K562 (cell line): ENCODE measurements at regions not wholly inside any gene's neighbourhood (a gene's known extent, or its start where the extent isn't known, plus 50 kb on each side); places are given as distances from the start of the nearest gene placed in this dataset.

Experiments used
- ARID4B ChIP-seq: sonication (generic); formaldehyde crosslinking; IDR thresholded peaks from 2 replicates; pipeline ENCODE4 v1.8.0; 2022; ENCODE audit warnings: mild to moderate bottlenecking, missing genetic modification reagents
- KLF6 ChIP-seq: fragments of 250-450 bp; sonication (Bioruptor Pico); IDR thresholded peaks from 2 replicates; pipeline ENCODE4 v1.4.0; 2020; ENCODE audit warnings: mild to moderate bottlenecking, moderate library complexity, borderline replicate concordance
- MTA3 ChIP-seq: fragments of 450-650 bp; formaldehyde crosslinking; IDR thresholded peaks from 2 replicates; pipeline ENCODE4 v1.6.1; 2017; ENCODE audit warnings: mild to moderate bottlenecking, borderline replicate concordance
- NONO ChIP-seq, 2 experiments: fragments of 200-400 bp in 1 of 2; fragments of 450-650 bp in 1 of 2; formaldehyde crosslinking in 1 of 2; IDR thresholded peaks; 2 replicates each; pipeline ENCODE4 v1.6.1; 2017; ENCODE audit warnings: low read depth in 2 of 2, mild to moderate bottlenecking in 2 of 2, moderate library complexity in 2 of 2, low read length in 1 of 2
- NR1H2 ChIP-seq: sonication (generic); formaldehyde crosslinking; IDR thresholded peaks from 2 replicates; pipeline ENCODE4 v1.4.0; 2020; ENCODE audit warnings: mild to moderate bottlenecking, missing genetic modification reagents
- SIN3A ChIP-seq, 2 experiments: fragments of 150-350 bp in 1 of 2; IDR thresholded peaks; 2 replicates each; pipeline ENCODE4 v1.6.1; 2011 to 2016; ENCODE audit warnings: borderline replicate concordance in 2 of 2, low read depth in 2 of 2, low read length in 2 of 2, mild to moderate bottlenecking in 2 of 2, moderate library complexity in 2 of 2; ENCODE audit not compliant: control insufficient read depth in 1 of 2
- SMAD1 ChIP-seq: fragments of 150-350 bp; IDR thresholded peaks from 2 replicates; pipeline ENCODE4 v1.6.1; 2014; ENCODE audit warnings: low read length, low read depth; ENCODE audit not compliant: partially characterized antibody
- TF ChIP-seq, protein P1 (sequence below): sonication (generic); formaldehyde crosslinking; IDR thresholded peaks from 2 replicates; pipeline ENCODE4 v1.8.1; 2023; ENCODE audit warnings: mild to moderate bottlenecking, missing genetic modification reagents
- TF ChIP-seq, protein P2 (sequence below): fragments of 450-650 bp; IDR thresholded peaks from 2 replicates; pipeline ENCODE4 v1.6.1; 2018; ENCODE audit warnings: mild to moderate bottlenecking, low read depth; ENCODE audit not compliant: partially characterized antibody
- TF ChIP-seq, protein P3 (sequence below), 2 experiments: IDR thresholded peaks; 2 replicates each; pipeline ENCODE4 v1.6.1; 2012; ENCODE audit warnings: improper control_type of control experiment in 2 of 2, low read depth in 2 of 2, low read length in 2 of 2, borderline replicate concordance in 1 of 2

DNA sequence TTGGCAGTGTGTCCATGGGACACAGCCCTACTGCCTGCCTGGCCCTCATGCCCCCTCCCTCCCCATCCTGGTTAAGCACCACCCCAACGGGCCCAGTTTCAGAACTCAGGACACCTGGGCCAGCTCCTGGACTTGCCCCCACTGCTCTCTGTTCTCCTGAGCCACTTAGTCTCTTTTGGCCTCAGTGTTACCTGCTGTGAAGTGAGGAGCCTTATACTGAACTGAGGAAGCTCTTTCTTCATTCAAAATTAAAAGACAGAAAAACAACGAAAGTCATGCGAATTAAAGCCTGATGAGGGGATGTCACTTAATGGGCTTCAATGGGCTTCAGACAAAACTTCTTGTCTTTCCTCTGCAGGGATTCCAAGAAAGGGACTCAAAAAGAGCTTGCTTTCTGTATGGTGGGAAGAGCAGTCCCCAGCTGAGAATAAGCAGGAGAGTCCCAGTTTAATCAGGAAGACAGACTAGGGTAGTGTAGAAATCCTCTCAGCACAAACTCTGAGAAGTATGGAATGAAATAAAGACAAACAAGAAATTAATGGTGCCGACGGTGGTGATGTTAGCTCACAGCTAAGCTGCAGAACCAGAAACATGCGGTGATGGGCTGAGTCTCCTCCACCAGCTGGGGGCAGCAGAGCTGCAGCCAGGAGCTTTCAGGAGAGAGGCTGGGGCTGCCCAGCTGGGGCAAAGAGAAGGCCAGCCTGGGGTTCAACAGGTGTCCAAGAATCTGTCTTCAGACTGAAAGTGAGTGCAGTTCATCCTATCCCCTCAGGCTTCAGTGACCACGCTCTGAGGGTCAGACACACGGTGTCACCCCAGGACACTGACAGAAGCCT, 101.0 kb downstream of the GGTLC2 start (continued):
- TF ChIP-seq, protein P1, sequence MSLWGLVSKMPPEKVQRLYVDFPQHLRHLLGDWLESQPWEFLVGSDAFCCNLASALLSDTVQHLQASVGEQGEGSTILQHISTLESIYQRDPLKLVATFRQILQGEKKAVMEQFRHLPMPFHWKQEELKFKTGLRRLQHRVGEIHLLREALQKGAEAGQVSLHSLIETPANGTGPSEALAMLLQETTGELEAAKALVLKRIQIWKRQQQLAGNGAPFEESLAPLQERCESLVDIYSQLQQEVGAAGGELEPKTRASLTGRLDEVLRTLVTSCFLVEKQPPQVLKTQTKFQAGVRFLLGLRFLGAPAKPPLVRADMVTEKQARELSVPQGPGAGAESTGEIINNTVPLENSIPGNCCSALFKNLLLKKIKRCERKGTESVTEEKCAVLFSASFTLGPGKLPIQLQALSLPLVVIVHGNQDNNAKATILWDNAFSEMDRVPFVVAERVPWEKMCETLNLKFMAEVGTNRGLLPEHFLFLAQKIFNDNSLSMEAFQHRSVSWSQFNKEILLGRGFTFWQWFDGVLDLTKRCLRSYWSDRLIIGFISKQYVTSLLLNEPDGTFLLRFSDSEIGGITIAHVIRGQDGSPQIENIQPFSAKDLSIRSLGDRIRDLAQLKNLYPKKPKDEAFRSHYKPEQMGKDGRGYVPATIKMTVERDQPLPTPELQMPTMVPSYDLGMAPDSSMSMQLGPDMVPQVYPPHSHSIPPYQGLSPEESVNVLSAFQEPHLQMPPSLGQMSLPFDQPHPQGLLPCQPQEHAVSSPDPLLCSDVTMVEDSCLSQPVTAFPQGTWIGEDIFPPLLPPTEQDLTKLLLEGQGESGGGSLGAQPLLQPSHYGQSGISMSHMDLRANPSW (CRISPR knock-in tag) = peak; percentile 79; the same call in 1 of the 2 replicates
- TF ChIP-seq SIN3A (IDR thresholded peaks at IDR 0.05; ENCODE audit: borderline replicate concordance in 2 of 2, control insufficient read depth in 1 of 2, low read depth in 2 of 2, low read length in 2 of 2) = no peak
- no peak for TF ChIP-seq NR1H2 (CRISPR knock-in tag)
- no peak for TF ChIP-seq KLF6 (CRISPR knock-in tag)
- TF ChIP-seq, protein P2, sequence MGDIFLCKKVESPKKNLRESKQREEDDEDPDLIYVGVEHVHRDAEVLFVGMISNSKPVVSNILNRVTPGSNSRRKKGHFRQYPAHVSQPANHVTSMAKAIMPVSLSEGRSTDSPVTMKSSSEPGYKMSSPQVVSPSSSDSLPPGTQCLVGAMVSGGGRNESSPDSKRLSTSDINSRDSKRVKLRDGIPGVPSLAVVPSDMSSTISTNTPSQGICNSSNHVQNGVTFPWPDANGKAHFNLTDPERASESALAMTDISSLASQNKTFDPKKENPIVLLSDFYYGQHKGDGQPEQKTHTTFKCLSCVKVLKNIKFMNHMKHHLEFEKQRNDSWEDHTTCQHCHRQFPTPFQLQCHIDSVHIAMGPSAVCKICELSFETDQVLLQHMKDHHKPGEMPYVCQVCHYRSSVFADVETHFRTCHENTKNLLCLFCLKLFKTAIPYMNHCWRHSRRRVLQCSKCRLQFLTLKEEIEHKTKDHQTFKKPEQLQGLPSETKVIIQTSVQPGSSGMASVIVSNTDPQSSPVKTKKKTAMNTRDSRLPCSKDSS = no peak
- 0 out of 4 replicates have a peak, but pooled peaks of 1 of the 2 experiments have one; percentile 21 for TF ChIP-seq NONO (IDR thresholded peaks at IDR 0.05; ENCODE audit: low read depth in 2 of 2, low read length in 1 of 2)
- peak; percentile 34; the same call in 1 of the 2 replicates for TF ChIP-seq MTA3
- TF ChIP-seq, protein P3, sequence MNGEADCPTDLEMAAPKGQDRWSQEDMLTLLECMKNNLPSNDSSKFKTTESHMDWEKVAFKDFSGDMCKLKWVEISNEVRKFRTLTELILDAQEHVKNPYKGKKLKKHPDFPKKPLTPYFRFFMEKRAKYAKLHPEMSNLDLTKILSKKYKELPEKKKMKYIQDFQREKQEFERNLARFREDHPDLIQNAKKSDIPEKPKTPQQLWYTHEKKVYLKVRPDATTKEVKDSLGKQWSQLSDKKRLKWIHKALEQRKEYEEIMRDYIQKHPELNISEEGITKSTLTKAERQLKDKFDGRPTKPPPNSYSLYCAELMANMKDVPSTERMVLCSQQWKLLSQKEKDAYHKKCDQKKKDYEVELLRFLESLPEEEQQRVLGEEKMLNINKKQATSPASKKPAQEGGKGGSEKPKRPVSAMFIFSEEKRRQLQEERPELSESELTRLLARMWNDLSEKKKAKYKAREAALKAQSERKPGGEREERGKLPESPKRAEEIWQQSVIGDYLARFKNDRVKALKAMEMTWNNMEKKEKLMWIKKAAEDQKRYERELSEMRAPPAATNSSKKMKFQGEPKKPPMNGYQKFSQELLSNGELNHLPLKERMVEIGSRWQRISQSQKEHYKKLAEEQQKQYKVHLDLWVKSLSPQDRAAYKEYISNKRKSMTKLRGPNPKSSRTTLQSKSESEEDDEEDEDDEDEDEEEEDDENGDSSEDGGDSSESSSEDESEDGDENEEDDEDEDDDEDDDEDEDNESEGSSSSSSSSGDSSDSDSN (IDR thresholded peaks at IDR 0.05; ENCODE audit: borderline replicate concordance in 1 of 2, low read depth in 2 of 2, low read length in 2 of 2) = peak in 1 of 2 experiments; percentile 67; a peak in 1 of 4 replicates
- no peak for TF ChIP-seq SMAD1
- peak; percentile 82; the same call in 1 of the 2 replicates for TF ChIP-seq ARID4B (CRISPR knock-in tag)
- TF ChIP-seq, all 486 proteins: peak for 35
